ENCODE measurements at regions not wholly inside any gene's neighbourhood (a gene's known extent, or its start where the extent isn't known, plus 50 kb on each side); places are given as distances from the start of the nearest gene placed in this dataset.
"Not testable (repeated sequence)": the region's sequence is repeated elsewhere in the genome, so short reads cannot be mapped to it uniquely, and the experiment has no call there.

DNA sequence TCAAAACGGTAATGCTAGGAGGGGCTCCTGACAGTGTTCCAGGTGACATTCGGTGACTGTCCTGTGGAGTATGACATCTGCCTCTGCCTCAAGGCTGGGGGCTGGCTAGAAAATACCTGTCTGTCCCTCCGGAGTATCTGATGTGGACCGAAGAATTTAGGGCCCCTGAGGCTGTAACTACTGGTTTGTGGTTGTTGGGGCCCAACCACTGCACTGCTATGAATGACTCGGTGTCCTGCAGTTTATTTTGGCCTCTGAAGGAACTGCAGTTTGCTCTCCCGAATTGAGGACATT, 198.9 kb upstream of the CAND1 start:
- DNase-seq, result peak in 1 of 5 donors; percentile 40
- intact Hi-C loops (cut with DNase I), result no loop called here
- H3K9ac ChIP-seq (ENCODE audit: low read length in 3 of 3), result peak overlapping the region in 1 of 3 donors; percentile 67
- no peak for FAIRE-seq
- no peak overlapping the region for H3K27ac ChIP-seq (ENCODE audit: low read depth in 2 of 2, low read length in 2 of 2)
- H3K36me3 ChIP-seq (ENCODE audit: control insufficient read depth in 2 of 3, insufficient read depth in 3 of 3, low read length in 3 of 3), result no peaks in the 10 kb centered on the region
- no peaks in the 10 kb centered on the region for H3K27me3 ChIP-seq (ENCODE audit: control insufficient read depth, insufficient read depth, low read length)
- TF ChIP-seq, protein P1, sequence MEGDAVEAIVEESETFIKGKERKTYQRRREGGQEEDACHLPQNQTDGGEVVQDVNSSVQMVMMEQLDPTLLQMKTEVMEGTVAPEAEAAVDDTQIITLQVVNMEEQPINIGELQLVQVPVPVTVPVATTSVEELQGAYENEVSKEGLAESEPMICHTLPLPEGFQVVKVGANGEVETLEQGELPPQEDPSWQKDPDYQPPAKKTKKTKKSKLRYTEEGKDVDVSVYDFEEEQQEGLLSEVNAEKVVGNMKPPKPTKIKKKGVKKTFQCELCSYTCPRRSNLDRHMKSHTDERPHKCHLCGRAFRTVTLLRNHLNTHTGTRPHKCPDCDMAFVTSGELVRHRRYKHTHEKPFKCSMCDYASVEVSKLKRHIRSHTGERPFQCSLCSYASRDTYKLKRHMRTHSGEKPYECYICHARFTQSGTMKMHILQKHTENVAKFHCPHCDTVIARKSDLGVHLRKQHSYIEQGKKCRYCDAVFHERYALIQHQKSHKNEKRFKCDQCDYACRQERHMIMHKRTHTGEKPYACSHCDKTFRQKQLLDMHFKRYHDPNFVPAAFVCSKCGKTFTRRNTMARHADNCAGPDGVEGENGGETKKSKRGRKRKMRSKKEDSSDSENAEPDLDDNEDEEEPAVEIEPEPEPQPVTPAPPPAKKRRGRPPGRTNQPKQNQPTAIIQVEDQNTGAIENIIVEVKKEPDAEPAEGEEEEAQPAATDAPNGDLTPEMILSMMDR (IDR thresholded peaks at IDR 0.05; ENCODE audit: borderline replicate concordance, extremely low read depth, insufficient read depth), result no peak
- H3K4me1 ChIP-seq (ENCODE audit: control insufficient read depth in 2 of 3, insufficient read depth in 2 of 3, low read depth in 1 of 3, low read length in 3 of 3), result no peaks in the 10 kb centered on the region
- H3K9me3 ChIP-seq (ENCODE audit: control insufficient read depth in 2 of 3, insufficient read depth in 1 of 3, low read length in 3 of 3), result no peaks in the 10 kb centered on the region
- peak overlapping the region in 1 of 3 donors; percentile 71 for H3K4me3 ChIP-seq (ENCODE audit: low read length in 3 of 3)

DNA sequence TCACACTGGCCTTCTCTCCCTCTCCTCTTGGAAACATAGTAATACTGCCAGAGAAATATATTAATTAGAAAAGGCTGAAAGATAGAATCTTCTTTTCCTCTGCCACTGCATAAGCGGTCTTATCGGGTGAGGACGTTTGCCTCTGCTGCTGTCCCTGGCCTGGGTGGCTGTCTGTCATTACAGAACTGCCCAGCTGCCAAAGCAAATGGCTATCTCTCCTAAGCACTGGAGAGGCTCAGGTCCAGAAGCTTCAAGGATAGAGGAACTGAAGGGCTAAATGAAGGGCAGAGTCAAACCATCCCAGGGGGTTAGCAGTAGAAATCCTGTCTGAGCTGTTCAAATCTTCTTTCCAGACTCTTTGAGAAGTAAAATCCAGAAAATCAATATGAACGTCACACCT, 198.6 kb upstream of the CAND1 start:
- no peak overlapping the region for H3K27ac ChIP-seq (ENCODE audit: low read depth in 2 of 2, low read length in 2 of 2)
- H3K36me3 ChIP-seq (ENCODE audit: control insufficient read depth in 2 of 3, insufficient read depth in 3 of 3, low read length in 3 of 3), result no peaks in the 10 kb centered on the region
- intact Hi-C loops (cut with DNase I), result no loop called here
- no peak overlapping the region for H3K9ac ChIP-seq (ENCODE audit: low read length in 3 of 3)
- no peak overlapping the region for H3K4me3 ChIP-seq (ENCODE audit: low read length in 3 of 3)
- H3K27me3 ChIP-seq (ENCODE audit: control insufficient read depth, insufficient read depth, low read length), result no peaks in the 10 kb centered on the region
- FAIRE-seq (no peak), DNase-seq (no peak)
- TF ChIP-seq, protein P1 (IDR thresholded peaks at IDR 0.05; ENCODE audit: borderline replicate concordance, extremely low read depth, insufficient read depth), result no peak
- no peaks in the 10 kb centered on the region for H3K4me1 ChIP-seq (ENCODE audit: control insufficient read depth in 2 of 3, insufficient read depth in 2 of 3, low read depth in 1 of 3, low read length in 3 of 3)
- H3K9me3 ChIP-seq (ENCODE audit: control insufficient read depth in 2 of 3, insufficient read depth in 1 of 3, low read length in 3 of 3), result no peaks in the 10 kb centered on the region

DNA sequence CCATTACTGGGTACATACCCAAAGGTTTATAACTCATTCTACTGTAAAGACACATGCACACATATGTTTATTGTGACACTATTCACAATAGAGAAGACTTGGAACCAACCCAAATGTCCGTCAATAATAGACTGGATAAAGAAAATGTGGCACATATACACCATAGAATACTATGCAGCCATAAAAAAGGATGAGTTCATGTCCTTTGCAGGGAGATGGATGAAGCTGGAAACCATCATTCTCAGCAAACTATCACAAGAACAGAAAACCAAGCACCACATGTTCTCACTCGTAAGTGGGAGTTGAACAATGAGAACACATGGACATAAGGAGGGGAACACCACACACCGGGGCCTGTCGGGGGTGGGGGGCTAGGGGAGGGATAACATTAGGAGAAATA, 196.9 kb upstream of the CAND1 start:
- DNase-seq, result not testable (repeated sequence)

DNA sequence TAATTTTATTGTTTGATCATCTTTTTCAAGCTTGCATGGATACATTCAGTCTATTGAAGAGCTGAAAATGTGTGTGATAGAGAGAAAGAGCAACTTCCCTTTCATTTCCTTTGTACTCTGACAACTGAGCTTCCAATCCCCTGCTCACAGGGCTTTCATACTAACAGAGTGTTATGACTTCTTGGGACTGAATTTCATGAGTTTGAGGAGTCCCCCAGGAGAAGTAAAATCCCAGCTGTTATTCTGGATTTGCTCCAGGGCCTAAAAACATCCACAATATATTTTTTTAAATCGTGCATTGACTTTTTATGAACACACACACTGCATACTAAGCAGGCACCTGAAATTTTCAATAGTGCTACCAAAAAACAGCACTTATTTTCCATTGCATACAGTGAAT, 195.8 kb upstream of the CAND1 start:
- no peaks in the 10 kb centered on the region for H3K4me1 ChIP-seq (ENCODE audit: control insufficient read depth in 2 of 3, insufficient read depth in 2 of 3, low read depth in 1 of 3, low read length in 3 of 3)
- intact Hi-C loops (cut with DNase I), result no loop called here
- FAIRE-seq (no peak), DNase-seq (peak in 2 of 5 donors; percentile 13 to 64)
- no peaks in the 10 kb centered on the region for H3K27me3 ChIP-seq (ENCODE audit: control insufficient read depth, insufficient read depth, low read length)
- H3K9me3 ChIP-seq (ENCODE audit: control insufficient read depth in 2 of 3, insufficient read depth in 1 of 3, low read length in 3 of 3), result no peaks in the 10 kb centered on the region
- no peak overlapping the region for H3K27ac ChIP-seq (ENCODE audit: low read depth in 2 of 2, low read length in 2 of 2)
- H3K4me3 ChIP-seq (ENCODE audit: low read length in 3 of 3), result no peak overlapping the region
- TF ChIP-seq, protein P1 (IDR thresholded peaks at IDR 0.05; ENCODE audit: borderline replicate concordance, extremely low read depth, insufficient read depth), result no peak
- H3K9ac ChIP-seq (ENCODE audit: low read length in 3 of 3), result no peak overlapping the region
- no peaks in the 10 kb centered on the region for H3K36me3 ChIP-seq (ENCODE audit: control insufficient read depth in 2 of 3, insufficient read depth in 3 of 3, low read length in 3 of 3)

More for the DNA sequence above, 196.9 kb upstream of the CAND1 start:
- FAIRE-seq; intact Hi-C loops (cut with DNase I); H3K36me3 ChIP-seq (ENCODE audit: control insufficient read depth in 2 of 3, insufficient read depth in 3 of 3, low read length in 3 of 3); H3K27me3 ChIP-seq (ENCODE audit: control insufficient read depth, insufficient read depth, low read length); H3K4me1 ChIP-seq (ENCODE audit: control insufficient read depth in 2 of 3, insufficient read depth in 2 of 3, low read depth in 1 of 3, low read length in 3 of 3); H3K4me3 ChIP-seq (ENCODE audit: low read length in 3 of 3); H3K9ac ChIP-seq (ENCODE audit: low read length in 3 of 3); H3K9me3 ChIP-seq (ENCODE audit: control insufficient read depth in 2 of 3, insufficient read depth in 1 of 3, low read length in 3 of 3); H3K27ac ChIP-seq (ENCODE audit: low read depth in 2 of 2, low read length in 2 of 2): not testable (repeated sequence)

Data from kidney (tissue), 13 donors.